ENCODE measurements at regions not wholly inside any gene's neighbourhood (a gene's known extent, or its start where the extent isn't known, plus 50 kb on each side); places are given as distances from the start of the nearest gene placed in this dataset.

DNA sequence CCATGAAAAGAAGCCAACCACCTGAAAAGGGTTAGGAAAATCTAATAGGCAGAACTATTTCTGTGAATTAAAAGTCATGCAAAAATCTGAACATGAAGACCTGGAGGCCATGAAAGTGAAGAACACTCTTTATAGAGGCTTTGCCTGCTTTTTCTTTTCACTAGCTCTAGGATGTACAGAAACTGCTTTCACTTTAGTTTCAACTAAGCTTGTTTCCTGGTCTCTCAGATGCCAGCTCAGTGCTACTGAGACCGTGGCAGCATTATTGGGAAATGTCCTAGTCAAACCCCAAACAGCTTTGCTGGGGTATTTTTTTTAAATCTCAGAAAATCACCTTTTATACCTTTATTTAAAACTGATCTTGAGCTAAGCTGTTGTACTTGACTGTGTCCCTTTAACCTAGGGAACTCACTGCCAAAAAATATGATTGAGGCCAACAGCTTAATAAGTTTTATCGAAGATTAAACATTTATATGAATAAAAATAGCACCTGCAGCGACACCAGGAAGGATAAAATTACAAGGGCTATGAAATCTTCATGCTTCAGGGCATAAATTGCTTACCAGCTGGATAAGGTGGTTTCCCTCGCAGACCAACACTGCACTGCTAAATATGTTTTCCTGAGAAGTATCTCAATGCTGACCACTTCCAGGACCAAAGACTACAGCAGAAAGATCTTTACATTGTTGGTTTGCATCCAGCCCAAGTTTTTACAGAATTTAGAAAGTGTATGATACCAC lies 621.8 kb upstream of the ZFHX3 start:
- peaks cover 39% of the 10 kb centered on the region for H3K27me3 ChIP-seq (ENCODE audit: insufficient read depth, low read length)
- no peaks in the 10 kb centered on the region for H3K4me1 ChIP-seq (ENCODE audit: control insufficient read depth in 1 of 2, insufficient read depth in 2 of 2, low read length in 2 of 2)
- intact Hi-C loops (cut with micrococcal nuclease), result no loop called here
- POLR2A ChIA-PET, result no interaction called here
- BruUV-seq (replicated peaks), result no TSS peak
- no peaks in the 10 kb centered on the region for H4K20me1 ChIP-seq (ENCODE audit: insufficient read depth)
- no peak overlapping the region for H3K9ac ChIP-seq (ENCODE audit: low read length)
- CTCF ChIA-PET, result no interaction called here
- DNase-seq (ENCODE audit: low read depth, low spot score), result no peak
- no peak overlapping the region for H3K4me2 ChIP-seq (ENCODE audit: low read length)
- no peaks in the 10 kb centered on the region for H3K79me2 ChIP-seq (ENCODE audit: insufficient read depth, low read length)
- no peak overlapping the region for H3K4me3 ChIP-seq (replicated peaks in 1 of 2; ENCODE audit: low read depth in 1 of 2, low read length in 2 of 2)
- H2AFZ ChIP-seq (ENCODE audit: low read depth, low read length, poor library complexity, severe bottlenecking), result no peak overlapping the region
- H3K36me3 ChIP-seq (ENCODE audit: control insufficient read depth in 1 of 2, insufficient read depth in 2 of 2, low read length in 2 of 2), result no peaks in the 10 kb centered on the region
- H3K9me3 ChIP-seq (ENCODE audit: control insufficient read depth in 1 of 2, insufficient read depth in 1 of 2, low read depth in 1 of 2, low read length in 2 of 2), result no peaks in the 10 kb centered on the region
- no peak overlapping the region for H3K27ac ChIP-seq (ENCODE audit: low read depth, low read length)
- no peaks in the 10 kb centered on the region for H3K9me2 ChIP-seq (ENCODE audit: insufficient read depth)
- TF ChIP-seq, protein P1, sequence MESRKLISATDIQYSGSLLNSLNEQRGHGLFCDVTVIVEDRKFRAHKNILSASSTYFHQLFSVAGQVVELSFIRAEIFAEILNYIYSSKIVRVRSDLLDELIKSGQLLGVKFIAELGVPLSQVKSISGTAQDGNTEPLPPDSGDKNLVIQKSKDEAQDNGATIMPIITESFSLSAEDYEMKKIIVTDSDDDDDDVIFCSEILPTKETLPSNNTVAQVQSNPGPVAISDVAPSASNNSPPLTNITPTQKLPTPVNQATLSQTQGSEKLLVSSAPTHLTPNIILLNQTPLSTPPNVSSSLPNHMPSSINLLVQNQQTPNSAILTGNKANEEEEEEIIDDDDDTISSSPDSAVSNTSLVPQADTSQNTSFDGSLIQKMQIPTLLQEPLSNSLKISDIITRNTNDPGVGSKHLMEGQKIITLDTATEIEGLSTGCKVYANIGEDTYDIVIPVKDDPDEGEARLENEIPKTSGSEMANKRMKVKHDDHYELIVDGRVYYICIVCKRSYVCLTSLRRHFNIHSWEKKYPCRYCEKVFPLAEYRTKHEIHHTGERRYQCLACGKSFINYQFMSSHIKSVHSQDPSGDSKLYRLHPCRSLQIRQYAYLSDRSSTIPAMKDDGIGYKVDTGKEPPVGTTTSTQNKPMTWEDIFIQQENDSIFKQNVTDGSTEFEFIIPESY (IDR thresholded peaks at IDR 0.05; ENCODE audit: extremely low read depth, insufficient replicate concordance, low read length), result no peak
- TF ChIP-seq RAD21 (IDR thresholded peaks at IDR 0.05; ENCODE audit: low read depth) (no peak), POLR2AphosphoS5 (IDR thresholded peaks at IDR 0.05; ENCODE audit: low read depth, low read length) (no peak), ZNF274 (IDR thresholded peaks at IDR 0.05; ENCODE audit: low read depth, low read length) (no peak), FOSL1 (IDR thresholded peaks at IDR 0.05; ENCODE audit: low read depth) (no peak), EGR1 (IDR thresholded peaks at IDR 0.05; ENCODE audit: low read depth) (no peak), ZFX (IDR thresholded peaks at IDR 0.05) (no peak), EZH2phosphoT487 (IDR thresholded peaks at IDR 0.05; ENCODE audit: borderline replicate concordance) (no peak), CBX3 (IDR thresholded peaks at IDR 0.05; ENCODE audit: low read depth) (no peak), TCF7L2 (IDR thresholded peaks at IDR 0.05; ENCODE audit: borderline replicate concordance, extremely low read depth, insufficient read depth, insufficient read length) (no peak), CEBPB (IDR thresholded peaks at IDR 0.05; ENCODE audit: low read depth) (no peak), JUND (IDR thresholded peaks at IDR 0.05) (no peak), SIN3A (IDR thresholded peaks at IDR 0.05; ENCODE audit: low read depth) (no peak)
- TF ChIP-seq, protein P2, sequence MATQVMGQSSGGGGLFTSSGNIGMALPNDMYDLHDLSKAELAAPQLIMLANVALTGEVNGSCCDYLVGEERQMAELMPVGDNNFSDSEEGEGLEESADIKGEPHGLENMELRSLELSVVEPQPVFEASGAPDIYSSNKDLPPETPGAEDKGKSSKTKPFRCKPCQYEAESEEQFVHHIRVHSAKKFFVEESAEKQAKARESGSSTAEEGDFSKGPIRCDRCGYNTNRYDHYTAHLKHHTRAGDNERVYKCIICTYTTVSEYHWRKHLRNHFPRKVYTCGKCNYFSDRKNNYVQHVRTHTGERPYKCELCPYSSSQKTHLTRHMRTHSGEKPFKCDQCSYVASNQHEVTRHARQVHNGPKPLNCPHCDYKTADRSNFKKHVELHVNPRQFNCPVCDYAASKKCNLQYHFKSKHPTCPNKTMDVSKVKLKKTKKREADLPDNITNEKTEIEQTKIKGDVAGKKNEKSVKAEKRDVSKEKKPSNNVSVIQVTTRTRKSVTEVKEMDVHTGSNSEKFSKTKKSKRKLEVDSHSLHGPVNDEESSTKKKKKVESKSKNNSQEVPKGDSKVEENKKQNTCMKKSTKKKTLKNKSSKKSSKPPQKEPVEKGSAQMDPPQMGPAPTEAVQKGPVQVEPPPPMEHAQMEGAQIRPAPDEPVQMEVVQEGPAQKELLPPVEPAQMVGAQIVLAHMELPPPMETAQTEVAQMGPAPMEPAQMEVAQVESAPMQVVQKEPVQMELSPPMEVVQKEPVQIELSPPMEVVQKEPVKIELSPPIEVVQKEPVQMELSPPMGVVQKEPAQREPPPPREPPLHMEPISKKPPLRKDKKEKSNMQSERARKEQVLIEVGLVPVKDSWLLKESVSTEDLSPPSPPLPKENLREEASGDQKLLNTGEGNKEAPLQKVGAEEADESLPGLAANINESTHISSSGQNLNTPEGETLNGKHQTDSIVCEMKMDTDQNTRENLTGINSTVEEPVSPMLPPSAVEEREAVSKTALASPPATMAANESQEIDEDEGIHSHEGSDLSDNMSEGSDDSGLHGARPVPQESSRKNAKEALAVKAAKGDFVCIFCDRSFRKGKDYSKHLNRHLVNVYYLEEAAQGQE (IDR thresholded peaks at IDR 0.05; ENCODE audit: low read depth), result no peak
- TF ChIP-seq, protein P3, sequence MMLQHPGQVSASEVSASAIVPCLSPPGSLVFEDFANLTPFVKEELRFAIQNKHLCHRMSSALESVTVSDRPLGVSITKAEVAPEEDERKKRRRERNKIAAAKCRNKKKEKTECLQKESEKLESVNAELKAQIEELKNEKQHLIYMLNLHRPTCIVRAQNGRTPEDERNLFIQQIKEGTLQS (IDR thresholded peaks at IDR 0.05), result no peak
- RAD21 ChIA-PET (ENCODE audit: low non-redundant PET in 1 of 2, low total read pairs in 2 of 2, uncharacterized antibody in 2 of 2, unreplicated experiment in 2 of 2), result no interaction called here
- no peak for ATAC-seq
